ENCODE measurements at regions not wholly inside any gene's neighbourhood (a gene's known extent, or its start where the extent isn't known, plus 50 kb on each side); places are given as distances from the start of the nearest gene placed in this dataset.

GRCh38 chr12:4064008-4064407 is 190.8 kb upstream of the PARP11 start:
- Histone ChIP-seq H3K27ac (ENCODE audit: insufficient read depth, low read length, poor library complexity, severe bottlenecking) (no peak overlapping the region), H3K36me3 (ENCODE audit: control insufficient read depth, insufficient read depth, low read length) (no peaks in the 10 kb centered on the region), H3K4me3 (ENCODE audit: insufficient read depth, low read depth, low read length, poor library complexity, severe bottlenecking) (no peak overlapping the region), H3K27me3 (replicated peaks; ENCODE audit: control insufficient read depth, insufficient read depth, low read length, poor library complexity, severe bottlenecking) (no peaks in the 10 kb centered on the region), H3K9me3 (ENCODE audit: control insufficient read depth, low read length) (no peaks in the 10 kb centered on the region), H3K4me1 (ENCODE audit: control insufficient read depth, insufficient read depth, low read length, poor library complexity, severe bottlenecking) (no peaks in the 10 kb centered on the region)
- no peak for DNase-seq

- Histone ChIP-seq H3K27me3 (replicated peaks; ENCODE audit: control insufficient read depth, insufficient read depth, low read length, poor library complexity, severe bottlenecking) (no peaks in the 10 kb centered on the region), H3K27ac (ENCODE audit: insufficient read depth, low read length, poor library complexity, severe bottlenecking) (no peak overlapping the region), H3K4me1 (ENCODE audit: control insufficient read depth, insufficient read depth, low read length, poor library complexity, severe bottlenecking) (no peaks in the 10 kb centered on the region), H3K9me3 (ENCODE audit: control insufficient read depth, low read length) (no peaks in the 10 kb centered on the region), H3K4me3 (ENCODE audit: insufficient read depth, low read depth, low read length, poor library complexity, severe bottlenecking) (no peak overlapping the region), H3K36me3 (ENCODE audit: control insufficient read depth, insufficient read depth, low read length) (no peaks in the 10 kb centered on the region)
- no peak for DNase-seq
Measured at GRCh38 chr12:4059898-4060568, 186.8 kb upstream of the PARP11 start.

GRCh38 chr12:4056910-4057845 is 184.0 kb upstream of the PARP11 start:
- DNase-seq = no peak
- Histone ChIP-seq H3K27ac (ENCODE audit: insufficient read depth, low read length, poor library complexity, severe bottlenecking) (no peak overlapping the region), H3K27me3 (replicated peaks; ENCODE audit: control insufficient read depth, insufficient read depth, low read length, poor library complexity, severe bottlenecking) (no peaks in the 10 kb centered on the region), H3K4me1 (ENCODE audit: control insufficient read depth, insufficient read depth, low read length, poor library complexity, severe bottlenecking) (no peaks in the 10 kb centered on the region), H3K4me3 (ENCODE audit: insufficient read depth, low read depth, low read length, poor library complexity, severe bottlenecking) (no peak overlapping the region), H3K36me3 (ENCODE audit: control insufficient read depth, insufficient read depth, low read length) (no peaks in the 10 kb centered on the region), H3K9me3 (ENCODE audit: control insufficient read depth, low read length) (no peaks in the 10 kb centered on the region)

GRCh38 chr12:4054630-4055029 is 181.4 kb upstream of the PARP11 start:
- Histone ChIP-seq H3K4me3 (ENCODE audit: insufficient read depth, low read depth, low read length, poor library complexity, severe bottlenecking) (no peak overlapping the region), H3K9me3 (ENCODE audit: control insufficient read depth, low read length) (no peaks in the 10 kb centered on the region), H3K4me1 (ENCODE audit: control insufficient read depth, insufficient read depth, low read length, poor library complexity, severe bottlenecking) (no peaks in the 10 kb centered on the region), H3K36me3 (ENCODE audit: control insufficient read depth, insufficient read depth, low read length) (no peaks in the 10 kb centered on the region), H3K27ac (ENCODE audit: insufficient read depth, low read length, poor library complexity, severe bottlenecking) (no peak overlapping the region), H3K27me3 (replicated peaks; ENCODE audit: control insufficient read depth, insufficient read depth, low read length, poor library complexity, severe bottlenecking) (no peaks in the 10 kb centered on the region)
- DNase-seq = no peak

GRCh38 chr12:4052691-4053090 is 179.5 kb upstream of the PARP11 start:
- H3K27me3 ChIP-seq (replicated peaks; ENCODE audit: control insufficient read depth, insufficient read depth, low read length, poor library complexity, severe bottlenecking) = no peaks in the 10 kb centered on the region
- no peak for DNase-seq
- no peak overlapping the region for H3K27ac ChIP-seq (ENCODE audit: insufficient read depth, low read length, poor library complexity, severe bottlenecking)
- H3K4me3 ChIP-seq (ENCODE audit: insufficient read depth, low read depth, low read length, poor library complexity, severe bottlenecking) = no peak overlapping the region
- no peaks in the 10 kb centered on the region for H3K36me3 ChIP-seq (ENCODE audit: control insufficient read depth, insufficient read depth, low read length)
- H3K4me1 ChIP-seq (ENCODE audit: control insufficient read depth, insufficient read depth, low read length, poor library complexity, severe bottlenecking) = no peaks in the 10 kb centered on the region
- no peaks in the 10 kb centered on the region for H3K9me3 ChIP-seq (ENCODE audit: control insufficient read depth, low read length)

GRCh38 chr12:4051596-4051995 is 178.4 kb upstream of the PARP11 start:
- DNase-seq = no peak
- H3K4me3 ChIP-seq (ENCODE audit: insufficient read depth, low read depth, low read length, poor library complexity, severe bottlenecking) = no peak overlapping the region
- H3K4me1 ChIP-seq (ENCODE audit: control insufficient read depth, insufficient read depth, low read length, poor library complexity, severe bottlenecking) = no peaks in the 10 kb centered on the region
- no peak overlapping the region for H3K27ac ChIP-seq (ENCODE audit: insufficient read depth, low read length, poor library complexity, severe bottlenecking)
- no peaks in the 10 kb centered on the region for H3K9me3 ChIP-seq (ENCODE audit: control insufficient read depth, low read length)
- no peaks in the 10 kb centered on the region for H3K36me3 ChIP-seq (ENCODE audit: control insufficient read depth, insufficient read depth, low read length)
- no peaks in the 10 kb centered on the region for H3K27me3 ChIP-seq (replicated peaks; ENCODE audit: control insufficient read depth, insufficient read depth, low read length, poor library complexity, severe bottlenecking)

- no peaks in the 10 kb centered on the region for H3K36me3 ChIP-seq (ENCODE audit: control insufficient read depth, insufficient read depth, low read length)
Measured at GRCh38 chr12:4050340-4050739, 177.1 kb upstream of the PARP11 start.

GRCh38 chr12:4049298-4050080 is 176.3 kb upstream of the PARP11 start:
- H3K4me3 ChIP-seq (ENCODE audit: insufficient read depth, low read depth, low read length, poor library complexity, severe bottlenecking) = no peak overlapping the region
- no peak for DNase-seq
- H3K27ac ChIP-seq (ENCODE audit: insufficient read depth, low read length, poor library complexity, severe bottlenecking) = no peak overlapping the region
- H3K9me3 ChIP-seq (ENCODE audit: control insufficient read depth, low read length) = no peaks in the 10 kb centered on the region
- H3K4me1 ChIP-seq (ENCODE audit: control insufficient read depth, insufficient read depth, low read length, poor library complexity, severe bottlenecking) = no peaks in the 10 kb centered on the region
- no peaks in the 10 kb centered on the region for H3K36me3 ChIP-seq (ENCODE audit: control insufficient read depth, insufficient read depth, low read length)
- H3K27me3 ChIP-seq (replicated peaks; ENCODE audit: control insufficient read depth, insufficient read depth, low read length, poor library complexity, severe bottlenecking) = no peaks in the 10 kb centered on the region

More at GRCh38 chr12:4050340-4050739, 177.1 kb upstream of the PARP11 start:
- H3K4me1 ChIP-seq (ENCODE audit: control insufficient read depth, insufficient read depth, low read length, poor library complexity, severe bottlenecking) = no peaks in the 10 kb centered on the region
- H3K9me3 ChIP-seq (ENCODE audit: control insufficient read depth, low read length) = no peaks in the 10 kb centered on the region
- H3K27me3 ChIP-seq (replicated peaks; ENCODE audit: control insufficient read depth, insufficient read depth, low read length, poor library complexity, severe bottlenecking) = no peaks in the 10 kb centered on the region
- H3K4me3 ChIP-seq (ENCODE audit: insufficient read depth, low read depth, low read length, poor library complexity, severe bottlenecking) = no peak overlapping the region
- no peak overlapping the region for H3K27ac ChIP-seq (ENCODE audit: insufficient read depth, low read length, poor library complexity, severe bottlenecking)
- no peak for DNase-seq

- no peak overlapping the region for H3K27ac ChIP-seq (ENCODE audit: insufficient read depth, low read length, poor library complexity, severe bottlenecking)
- DNase-seq = no peak
- H3K27me3 ChIP-seq (replicated peaks; ENCODE audit: control insufficient read depth, insufficient read depth, low read length, poor library complexity, severe bottlenecking) = no peaks in the 10 kb centered on the region
- no peaks in the 10 kb centered on the region for H3K9me3 ChIP-seq (ENCODE audit: control insufficient read depth, low read length)
- H3K4me1 ChIP-seq (ENCODE audit: control insufficient read depth, insufficient read depth, low read length, poor library complexity, severe bottlenecking) = no peaks in the 10 kb centered on the region
- no peak overlapping the region for H3K4me3 ChIP-seq (ENCODE audit: insufficient read depth, low read depth, low read length, poor library complexity, severe bottlenecking)
- H3K36me3 ChIP-seq (ENCODE audit: control insufficient read depth, insufficient read depth, low read length) = no peaks in the 10 kb centered on the region
Measured at GRCh38 chr12:4047421-4047820, 174.2 kb upstream of the PARP11 start.

- H3K4me1 ChIP-seq (ENCODE audit: control insufficient read depth, insufficient read depth, low read length, poor library complexity, severe bottlenecking) = no peaks in the 10 kb centered on the region
- no peak overlapping the region for H3K4me3 ChIP-seq (ENCODE audit: insufficient read depth, low read depth, low read length, poor library complexity, severe bottlenecking)
- H3K36me3 ChIP-seq (ENCODE audit: control insufficient read depth, insufficient read depth, low read length) = no peaks in the 10 kb centered on the region
Measured at GRCh38 chr12:4046495-4046840, 173.3 kb upstream of the PARP11 start.

More at GRCh38 chr12:4046495-4046840, 173.3 kb upstream of the PARP11 start:
- DNase-seq = no peak
- Histone ChIP-seq H3K27me3 (replicated peaks; ENCODE audit: control insufficient read depth, insufficient read depth, low read length, poor library complexity, severe bottlenecking) (no peaks in the 10 kb centered on the region), H3K27ac (ENCODE audit: insufficient read depth, low read length, poor library complexity, severe bottlenecking) (no peak overlapping the region), H3K9me3 (ENCODE audit: control insufficient read depth, low read length) (no peaks in the 10 kb centered on the region)
